GM10266 (cell line): ENCODE measurements at regions not wholly inside any gene's neighbourhood (a gene's known extent, or its start where the extent isn't known, plus 50 kb on each side); places are given as distances from the start of the nearest gene placed in this dataset.

ENCODE experiments used
- DNase-seq: peaks from one replicate; pipeline ENCODE4 v3.0.0; 2012; ENCODE audit errors: extremely low spot score
- TF ChIP-seq, protein P1 (sequence below): IDR thresholded peaks from 2 replicates; pipeline ENCODE4 v1.5.1; 2012; ENCODE audit warnings: mild to moderate bottlenecking, low read depth; ENCODE audit not compliant: control insufficient read depth, insufficient read depth; ENCODE audit errors: missing control alignments

- DNase-seq = no peak
- TF ChIP-seq, protein P1, sequence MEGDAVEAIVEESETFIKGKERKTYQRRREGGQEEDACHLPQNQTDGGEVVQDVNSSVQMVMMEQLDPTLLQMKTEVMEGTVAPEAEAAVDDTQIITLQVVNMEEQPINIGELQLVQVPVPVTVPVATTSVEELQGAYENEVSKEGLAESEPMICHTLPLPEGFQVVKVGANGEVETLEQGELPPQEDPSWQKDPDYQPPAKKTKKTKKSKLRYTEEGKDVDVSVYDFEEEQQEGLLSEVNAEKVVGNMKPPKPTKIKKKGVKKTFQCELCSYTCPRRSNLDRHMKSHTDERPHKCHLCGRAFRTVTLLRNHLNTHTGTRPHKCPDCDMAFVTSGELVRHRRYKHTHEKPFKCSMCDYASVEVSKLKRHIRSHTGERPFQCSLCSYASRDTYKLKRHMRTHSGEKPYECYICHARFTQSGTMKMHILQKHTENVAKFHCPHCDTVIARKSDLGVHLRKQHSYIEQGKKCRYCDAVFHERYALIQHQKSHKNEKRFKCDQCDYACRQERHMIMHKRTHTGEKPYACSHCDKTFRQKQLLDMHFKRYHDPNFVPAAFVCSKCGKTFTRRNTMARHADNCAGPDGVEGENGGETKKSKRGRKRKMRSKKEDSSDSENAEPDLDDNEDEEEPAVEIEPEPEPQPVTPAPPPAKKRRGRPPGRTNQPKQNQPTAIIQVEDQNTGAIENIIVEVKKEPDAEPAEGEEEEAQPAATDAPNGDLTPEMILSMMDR = no peak
Measured at GRCh38 chr7:26507108-26507987, 215.7 kb downstream of the SNX10 start.

DNA sequence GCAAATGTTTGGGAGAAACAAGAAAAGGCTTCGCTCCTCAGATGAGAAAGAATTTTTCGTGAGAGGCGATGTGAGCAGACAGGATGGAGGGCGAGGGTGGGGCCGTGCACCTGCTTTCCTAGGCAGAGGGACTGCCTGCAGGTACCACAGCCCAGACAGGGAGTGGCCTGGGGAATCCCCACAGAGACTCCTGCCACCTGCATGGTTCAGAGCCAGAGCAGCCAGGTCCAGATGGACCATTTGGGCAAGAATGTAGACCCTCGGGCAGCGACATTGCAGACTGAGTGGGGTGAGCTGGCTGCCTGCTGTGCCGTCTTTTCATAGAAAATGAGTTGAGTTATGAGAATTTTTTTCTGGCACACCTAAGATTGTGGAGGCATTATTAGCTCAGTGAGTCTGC is 216.8 kb downstream of the SNX10 start:
- no peak for DNase-seq
- TF ChIP-seq, protein P1 = no peak

GRCh38 chr7:26508917-26509316 is 217.3 kb downstream of the SNX10 start:
- DNase-seq = no peak
- TF ChIP-seq, protein P1 = no peak

DNA sequence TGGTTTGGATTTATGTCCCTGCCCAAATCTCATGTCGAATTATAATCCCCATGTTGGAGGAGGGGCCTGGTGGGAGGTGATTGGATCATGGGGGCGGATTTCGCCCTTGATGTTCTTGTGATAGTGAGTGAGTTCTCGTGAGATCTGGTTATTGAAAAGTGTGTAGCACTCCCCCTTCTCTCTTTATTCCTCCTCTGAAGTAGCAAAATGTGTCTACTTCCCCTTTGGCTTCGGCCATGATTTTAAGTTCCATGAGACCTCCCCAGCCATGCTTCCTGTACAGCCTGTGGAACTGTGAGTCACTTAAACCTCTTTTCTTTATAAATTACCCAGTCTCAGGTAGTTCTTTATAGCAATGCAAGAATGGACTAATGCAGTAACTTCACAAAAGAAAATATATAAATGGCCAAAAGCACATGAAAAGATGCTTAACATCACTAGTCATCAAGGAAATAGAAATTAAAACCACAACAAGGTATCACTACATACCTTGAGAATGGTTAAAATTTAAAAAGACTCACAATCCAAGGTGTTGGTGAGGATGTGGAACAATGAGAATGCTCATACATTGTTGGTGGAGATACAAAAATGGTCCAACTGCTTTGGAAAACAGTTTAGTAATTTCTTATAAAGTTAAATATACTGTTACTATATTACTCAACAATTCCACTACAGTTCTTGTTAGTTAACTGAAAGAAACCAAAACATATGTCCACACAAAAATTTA is 218.7 kb downstream of the SNX10 start:
- no peak for DNase-seq
- TF ChIP-seq, protein P1 = no peak

GRCh38 chr7:26511866-26512265 is 220.2 kb downstream of the SNX10 start:
- TF ChIP-seq, protein P1 = no peak
- no peak for DNase-seq

DNA sequence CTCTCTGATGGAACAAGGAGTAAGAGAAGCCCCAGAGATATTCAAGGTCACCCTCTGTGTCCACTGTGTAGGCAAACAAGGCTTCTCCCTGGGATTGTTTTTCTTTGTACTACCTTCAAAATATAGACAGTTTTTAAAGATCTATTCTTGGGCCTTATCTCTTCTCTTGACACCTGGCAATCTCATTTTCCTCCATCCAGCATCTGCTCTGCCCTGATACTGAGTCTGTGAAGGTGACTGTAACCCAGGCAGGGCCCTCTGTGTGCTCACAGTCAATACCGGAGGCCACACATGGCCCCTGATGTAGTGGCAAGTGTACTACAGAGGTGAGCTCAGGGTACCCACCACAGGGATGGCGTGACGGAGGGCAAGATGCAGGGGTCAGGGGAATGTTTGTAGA is 221.1 kb downstream of the SNX10 start:
- TF ChIP-seq, protein P1 = no peak
- no peak for DNase-seq

DNA sequence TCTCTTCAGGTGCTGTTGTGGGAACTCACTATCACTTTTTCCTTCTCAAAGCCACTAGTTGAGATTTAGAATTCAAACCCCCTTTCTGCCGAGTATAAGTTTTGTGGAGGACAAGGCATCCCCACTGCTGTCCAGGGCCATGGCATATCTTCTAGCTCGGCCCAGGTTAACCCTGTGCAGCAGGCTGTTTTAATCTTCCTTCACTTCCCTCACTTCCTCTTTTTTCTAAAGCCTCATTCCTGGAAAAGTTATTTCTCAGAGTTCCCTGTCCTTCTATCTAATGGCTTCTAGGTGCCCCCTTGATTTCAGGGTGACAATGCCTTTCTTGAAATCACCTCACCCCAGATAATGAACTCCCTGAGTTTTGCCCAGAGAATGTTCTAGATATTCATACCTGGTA is 222.3 kb downstream of the SNX10 start:
- DNase-seq = no peak
- TF ChIP-seq, protein P1 = no peak
